Epithelial cell of esophagus (primary cell): ENCODE measurements at regions not wholly inside any gene's neighbourhood (a gene's known extent, or its start where the extent isn't known, plus 50 kb on each side); places are given as distances from the start of the nearest gene placed in this dataset.
A peak's percentile ranks its signal among the peaks of the same experiment; 100 is the strongest.

ENCODE experiments used
- DNase-seq: peaks from one replicate; pipeline ENCODE4 v3.0.0; 2010; ENCODE audit warnings: low read depth
- H3K4me3 ChIP-seq: 2 replicates; pipeline ENCODE4 v1.5.1; 2011; ENCODE audit warnings: mild to moderate bottlenecking, low read length, control low read depth
- TF ChIP-seq, protein P1 (sequence below): IDR thresholded peaks from 2 replicates; pipeline ENCODE4 v1.5.1; 2011; ENCODE audit warnings: low read depth, mild to moderate bottlenecking, low read length, control low read depth, inconsistent platforms; ENCODE audit not compliant: insufficient read depth; ENCODE audit errors: missing control alignments

DNA sequence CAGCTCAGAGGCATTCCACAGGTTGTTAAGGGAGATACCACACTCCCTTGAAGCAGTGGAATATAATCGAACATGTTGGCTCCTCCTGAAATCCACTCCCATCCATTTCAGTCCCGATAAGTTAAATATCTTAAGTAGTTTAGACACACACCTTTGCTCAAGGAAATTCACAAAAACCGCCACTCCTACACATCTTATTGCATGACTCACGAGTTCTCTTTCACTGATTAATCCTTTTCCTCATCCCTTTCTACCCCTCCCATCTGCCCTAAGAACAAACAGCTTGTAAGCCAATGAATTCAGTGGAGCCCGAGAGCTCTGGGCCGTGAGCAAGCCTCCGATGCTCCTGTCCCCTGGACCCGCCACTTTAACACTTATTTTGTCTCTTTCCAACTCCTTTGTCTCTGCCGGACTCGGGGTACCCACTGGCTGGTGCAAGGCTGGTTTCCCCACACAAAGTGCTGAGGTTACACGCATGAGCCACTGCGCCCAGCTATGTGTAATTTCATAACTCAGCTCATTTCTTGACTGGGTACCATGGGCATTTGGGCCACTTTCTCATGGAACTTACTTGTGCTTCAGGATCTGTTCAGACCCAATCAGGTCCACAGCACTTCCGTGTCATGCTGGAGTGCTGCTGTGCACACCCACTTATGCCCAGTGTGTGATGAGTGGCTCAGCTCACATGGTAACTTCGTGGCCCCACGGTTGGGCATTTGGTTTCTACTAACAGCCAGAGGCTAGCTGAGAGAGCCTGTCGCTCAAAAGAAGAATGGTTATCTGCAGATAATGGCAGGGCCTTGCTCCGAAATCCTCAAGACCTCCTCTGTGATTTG, 171.8 kb upstream of the ALG10B start:
- peak; percentile 73 for DNase-seq
- no peak overlapping the region for H3K4me3 ChIP-seq
- TF ChIP-seq, protein P1, sequence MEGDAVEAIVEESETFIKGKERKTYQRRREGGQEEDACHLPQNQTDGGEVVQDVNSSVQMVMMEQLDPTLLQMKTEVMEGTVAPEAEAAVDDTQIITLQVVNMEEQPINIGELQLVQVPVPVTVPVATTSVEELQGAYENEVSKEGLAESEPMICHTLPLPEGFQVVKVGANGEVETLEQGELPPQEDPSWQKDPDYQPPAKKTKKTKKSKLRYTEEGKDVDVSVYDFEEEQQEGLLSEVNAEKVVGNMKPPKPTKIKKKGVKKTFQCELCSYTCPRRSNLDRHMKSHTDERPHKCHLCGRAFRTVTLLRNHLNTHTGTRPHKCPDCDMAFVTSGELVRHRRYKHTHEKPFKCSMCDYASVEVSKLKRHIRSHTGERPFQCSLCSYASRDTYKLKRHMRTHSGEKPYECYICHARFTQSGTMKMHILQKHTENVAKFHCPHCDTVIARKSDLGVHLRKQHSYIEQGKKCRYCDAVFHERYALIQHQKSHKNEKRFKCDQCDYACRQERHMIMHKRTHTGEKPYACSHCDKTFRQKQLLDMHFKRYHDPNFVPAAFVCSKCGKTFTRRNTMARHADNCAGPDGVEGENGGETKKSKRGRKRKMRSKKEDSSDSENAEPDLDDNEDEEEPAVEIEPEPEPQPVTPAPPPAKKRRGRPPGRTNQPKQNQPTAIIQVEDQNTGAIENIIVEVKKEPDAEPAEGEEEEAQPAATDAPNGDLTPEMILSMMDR = no peak

DNA sequence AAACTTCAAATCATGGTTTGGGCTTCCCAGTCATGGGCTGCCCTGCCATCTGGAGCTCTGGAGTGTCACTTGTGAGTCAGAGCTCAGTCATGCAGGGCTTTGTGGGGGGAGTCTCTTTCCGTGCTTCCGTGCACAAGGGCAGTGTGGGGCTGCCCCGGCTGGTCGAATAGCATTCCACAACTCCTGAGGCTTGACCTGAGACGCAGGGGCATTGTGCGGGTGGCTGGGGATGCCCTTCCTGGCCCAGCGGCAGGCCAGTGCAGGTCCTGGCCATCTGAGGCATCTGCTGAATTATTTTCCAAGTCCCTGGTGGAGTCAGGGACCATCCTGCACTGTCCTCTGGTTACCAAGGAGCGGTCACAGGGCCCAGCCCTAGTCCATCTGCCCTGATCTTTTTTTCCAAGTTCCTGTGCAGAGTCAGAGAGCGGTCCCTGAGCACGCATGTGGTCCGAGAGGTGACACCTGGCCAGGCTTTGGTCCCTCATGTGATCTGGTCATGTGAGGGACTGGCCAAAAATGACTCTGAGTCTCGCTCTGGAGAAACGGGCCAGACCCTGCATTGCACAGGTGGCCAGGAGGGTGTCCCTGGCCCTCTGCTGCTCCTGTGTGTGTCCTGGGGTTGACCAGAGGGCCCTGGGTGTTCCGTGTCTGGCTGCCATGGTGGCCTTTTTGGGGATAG, 167.0 kb upstream of the ALG10B start:
- TF ChIP-seq, protein P1 = no peak
- DNase-seq = peak; percentile 66
- no peak overlapping the region for H3K4me3 ChIP-seq

DNA sequence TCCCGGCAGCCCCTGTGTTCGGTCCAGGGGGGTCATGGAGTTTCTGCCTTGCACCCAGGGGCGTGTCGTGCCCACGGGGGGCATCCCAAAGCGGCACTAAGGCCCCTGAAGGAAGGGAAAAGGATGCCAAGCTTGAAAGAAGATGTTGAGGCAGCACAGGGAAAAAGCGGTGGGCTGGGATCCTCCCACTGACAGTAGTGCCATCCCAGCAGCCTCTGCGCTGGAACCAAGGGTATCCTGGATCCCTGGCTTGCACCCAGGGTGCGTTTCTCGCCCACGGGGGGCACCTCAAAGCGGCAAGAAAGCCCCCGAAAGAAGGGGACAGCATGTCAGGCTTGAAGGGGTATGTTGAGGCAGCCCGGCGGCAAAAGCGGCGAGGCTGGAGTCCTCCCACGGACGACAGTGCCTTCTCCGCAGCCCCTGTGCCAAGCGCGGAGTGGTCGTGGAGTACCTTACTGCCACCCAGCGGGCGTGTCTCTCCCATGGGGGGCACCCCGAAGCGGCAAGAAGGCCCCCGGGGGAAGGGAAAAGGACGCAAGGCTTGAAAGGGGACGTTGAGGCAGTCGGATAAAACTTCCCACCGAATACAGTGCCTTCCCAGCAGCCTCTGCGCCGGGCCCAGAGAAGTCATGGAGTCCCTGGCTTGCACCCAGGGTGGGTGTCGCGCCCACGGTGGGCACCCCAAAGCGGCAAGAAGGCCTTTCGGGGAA, 164.4 kb upstream of the ALG10B start:
- H3K4me3 ChIP-seq = no peak overlapping the region
- no peak for DNase-seq
- TF ChIP-seq, protein P1 = no peak

DNA sequence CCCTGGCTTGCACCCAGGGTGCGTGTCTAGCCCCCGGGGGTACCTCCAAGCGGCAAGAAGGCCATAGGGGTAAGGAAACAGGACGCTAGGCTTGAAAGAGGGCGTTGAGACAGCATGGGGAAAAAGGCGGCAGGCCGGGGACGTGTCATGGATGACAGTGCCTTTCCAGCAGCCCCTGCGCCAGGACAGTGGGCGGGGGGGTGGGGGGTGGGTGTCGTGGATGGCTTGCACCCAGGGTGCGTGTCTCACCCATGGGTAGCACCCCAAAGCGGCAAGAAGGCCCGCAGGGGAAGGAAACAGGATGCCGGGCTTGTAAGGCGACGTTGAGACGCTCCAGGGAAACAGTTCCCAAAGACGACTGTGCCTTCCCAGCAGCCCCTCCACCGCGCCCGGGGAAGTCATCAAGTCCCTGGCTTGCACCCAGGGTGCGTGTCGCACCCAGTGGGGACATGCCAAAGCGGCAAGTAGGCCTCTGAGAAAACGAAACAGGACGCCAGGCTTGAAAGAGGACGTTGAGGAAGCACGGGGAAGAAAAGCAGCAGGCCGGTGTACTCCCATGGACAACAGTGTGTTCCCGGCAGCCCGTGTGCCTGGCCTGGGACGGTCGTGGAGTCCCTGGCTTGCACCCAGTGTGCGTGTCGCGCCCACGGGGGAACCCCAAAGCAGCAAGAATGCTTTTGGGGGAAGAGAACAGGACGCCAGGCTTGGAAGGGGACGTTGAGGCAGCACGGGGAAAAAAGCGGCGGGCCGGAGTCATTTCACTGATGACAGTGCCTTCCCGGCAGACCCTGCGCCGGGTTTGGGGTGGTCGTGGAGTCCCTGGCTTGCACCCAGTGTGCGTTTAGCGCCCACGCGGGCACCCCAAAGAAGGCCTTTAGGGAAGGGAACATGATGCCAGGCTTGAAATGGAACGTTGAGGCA, 163.5 kb upstream of the ALG10B start:
- TF ChIP-seq, protein P1 = no peak
- no peak for DNase-seq
- H3K4me3 ChIP-seq = no peak overlapping the region

DNA sequence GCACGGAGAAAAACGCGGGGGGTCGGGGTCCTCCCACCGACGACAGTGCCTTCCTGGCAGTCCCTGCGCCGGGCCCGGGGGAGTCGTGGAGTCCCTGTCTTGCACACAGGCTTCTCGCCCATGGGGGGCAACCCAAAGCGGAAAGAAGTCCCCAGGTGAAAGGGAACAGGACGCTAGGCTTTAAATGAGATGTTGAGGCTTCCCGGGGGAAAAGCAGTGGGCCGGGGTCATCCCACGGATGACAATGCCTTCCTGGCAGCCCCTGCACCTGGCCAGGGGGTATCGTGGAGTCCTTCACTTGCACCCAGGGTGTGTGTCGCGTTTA, 162.9 kb upstream of the ALG10B start:
- TF ChIP-seq, protein P1 = no peak
- no peak for DNase-seq
- H3K4me3 ChIP-seq = no peak overlapping the region
